ENCODE measurements at regions not wholly inside any gene's neighbourhood (a gene's known extent, or its start where the extent isn't known, plus 50 kb on each side); places are given as distances from the start of the nearest gene placed in this dataset.
A peak's percentile ranks its signal among the peaks of the same experiment; 100 is the strongest.
"Not testable (repeated sequence)": the region's sequence is repeated elsewhere in the genome, so short reads cannot be mapped to it uniquely, and the experiment has no call there.

DNA sequence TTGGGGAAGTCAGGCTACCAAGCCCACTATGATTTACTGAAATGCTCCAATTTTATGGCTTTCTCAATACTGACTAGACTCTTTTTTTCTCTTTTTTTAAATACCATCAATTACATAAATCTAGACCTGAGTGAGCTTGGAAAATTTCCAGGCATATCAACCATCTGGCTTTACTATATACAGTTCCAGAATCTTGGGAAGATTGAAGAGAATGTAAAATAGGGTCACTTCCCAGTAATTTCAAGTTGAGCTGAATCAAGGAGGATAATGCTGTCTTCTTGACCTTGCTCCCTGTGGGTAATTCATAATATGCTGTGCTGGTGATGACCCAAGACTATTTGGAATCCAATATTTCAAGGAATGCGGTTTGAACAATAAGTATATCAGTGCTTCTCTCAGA is 108.1 kb downstream of the MAP3K21 start:
- no peak for DNase-seq

DNA sequence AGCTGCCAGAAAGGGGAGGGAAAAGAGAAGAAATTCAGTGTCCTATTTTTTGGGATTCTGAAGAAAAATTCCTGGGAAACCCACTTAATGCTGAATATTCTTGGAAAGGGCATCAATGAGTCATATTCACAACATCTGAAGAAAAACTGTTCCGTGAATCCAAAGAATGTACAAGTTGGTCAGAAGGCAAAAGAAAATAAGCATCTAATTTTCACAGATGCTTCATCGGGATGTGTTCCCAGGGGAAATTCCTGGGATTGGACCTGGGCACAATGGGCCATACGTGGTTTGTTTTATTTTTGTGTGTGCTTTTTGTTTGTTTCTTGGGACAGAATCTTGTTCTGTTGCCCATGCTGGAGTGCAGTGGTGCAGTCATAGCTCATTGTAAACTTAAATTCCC is 112.2 kb downstream of the MAP3K21 start:
- no peak for DNase-seq

DNA sequence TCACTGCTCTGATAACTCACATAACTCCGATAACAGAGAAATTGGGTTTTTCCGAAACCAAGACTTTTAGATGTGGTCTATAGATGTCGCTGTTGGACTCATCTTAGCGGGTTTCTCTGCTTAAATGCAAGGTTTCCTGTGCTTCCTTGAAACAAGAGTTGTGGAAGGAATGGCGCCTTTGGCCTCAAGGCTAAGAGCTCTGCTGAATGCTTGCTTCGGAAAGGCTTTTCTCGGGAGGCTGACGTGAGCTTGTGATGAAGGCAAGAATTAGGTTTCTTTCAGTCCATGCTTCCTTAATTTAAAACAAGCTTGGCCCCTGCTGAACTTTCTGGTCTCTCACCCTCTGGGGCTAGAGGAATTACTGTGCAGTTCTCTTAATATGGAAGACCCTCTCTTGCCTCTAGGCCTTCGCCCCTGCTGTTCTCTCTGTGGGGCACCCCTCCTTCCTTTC is 113.5 kb downstream of the MAP3K21 start:
- DNase-seq: peak; percentile 36

DNA sequence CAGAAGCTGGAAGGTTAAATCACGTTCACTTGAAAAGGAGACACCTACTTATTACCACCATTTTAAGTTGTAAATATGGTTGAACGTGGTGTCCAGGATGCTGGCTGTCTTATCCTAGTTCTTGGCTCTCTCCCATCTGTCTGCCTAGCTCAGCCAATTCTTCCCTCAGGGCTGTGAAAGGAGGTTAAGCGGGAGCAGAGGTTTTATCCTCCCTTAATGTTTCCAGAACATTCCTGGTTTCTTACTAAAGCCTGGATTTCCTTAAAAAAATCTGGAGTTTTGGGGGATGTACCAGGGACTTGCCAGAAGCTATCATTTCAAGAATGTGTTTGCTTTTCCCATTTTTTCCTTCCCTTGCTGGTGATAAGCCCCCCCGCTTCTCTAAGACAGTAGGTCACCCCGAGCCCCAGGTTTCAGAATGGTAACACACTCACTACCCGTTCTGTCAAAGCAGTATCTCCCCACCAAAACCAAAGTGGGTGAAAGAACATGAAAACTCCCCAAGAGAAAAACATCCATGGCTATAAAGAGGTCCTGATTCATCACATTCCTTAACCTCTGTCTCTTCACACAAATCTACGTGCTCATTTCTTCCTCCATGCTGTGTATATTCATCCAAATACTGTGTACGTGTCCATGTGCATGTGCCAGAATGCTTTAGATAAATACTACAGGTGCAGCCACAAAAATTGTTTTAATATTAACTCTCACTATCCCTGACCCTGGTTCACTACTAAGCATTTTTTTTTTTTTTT is 114.7 kb downstream of the MAP3K21 start:
- no peak for DNase-seq

DNA sequence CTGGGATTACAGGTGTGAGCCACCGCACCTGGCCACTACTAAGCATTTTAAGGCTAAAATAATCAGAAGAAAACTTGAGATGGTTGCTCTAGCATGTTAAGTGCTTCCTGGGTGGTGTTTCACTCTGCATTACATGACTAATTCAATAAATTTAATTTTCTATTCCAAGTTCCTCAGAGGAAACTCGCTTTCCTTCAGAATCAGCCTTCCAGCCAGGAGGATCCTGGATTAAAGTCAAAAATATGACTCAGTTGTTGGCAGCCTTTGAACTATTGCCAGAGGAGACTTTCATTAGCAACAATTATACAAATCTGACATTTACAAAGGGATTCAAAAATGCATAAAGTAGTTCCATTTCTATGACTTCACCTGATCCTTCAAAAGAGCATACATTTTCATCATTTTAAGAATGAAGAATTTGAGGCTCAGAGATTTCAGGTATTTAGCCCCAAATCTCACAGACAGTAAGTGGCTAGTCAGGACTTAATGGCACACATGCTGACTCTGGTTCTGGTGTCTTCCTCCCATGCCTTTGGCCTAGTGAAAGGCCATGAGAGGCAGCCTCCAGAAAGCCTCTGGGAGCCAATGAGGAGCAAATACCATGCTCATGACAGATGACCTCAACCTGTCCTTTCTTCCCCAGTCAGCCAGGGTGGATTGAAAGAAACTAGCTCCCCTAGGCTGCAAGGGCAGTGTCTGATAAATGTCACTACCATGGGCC is 115.7 kb downstream of the MAP3K21 start:
- no peak for DNase-seq

DNA sequence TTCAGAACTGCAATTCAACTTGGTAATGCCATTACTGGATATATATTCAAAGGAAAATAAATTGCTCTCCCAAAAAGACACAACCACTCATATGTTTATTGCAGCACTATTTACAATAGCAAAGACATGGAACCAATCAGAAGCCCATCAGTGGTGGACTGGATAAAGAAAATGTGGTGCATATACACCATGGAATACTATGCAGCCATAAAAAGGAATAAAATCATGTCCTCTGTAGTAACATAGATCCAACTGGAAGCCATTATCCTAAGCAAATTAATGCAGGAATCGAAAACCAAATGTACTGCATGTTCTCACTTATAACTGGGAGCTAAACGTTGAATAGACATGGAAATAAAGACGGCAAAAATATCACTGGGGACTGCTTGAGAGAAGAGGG is 117.0 kb downstream of the MAP3K21 start:
- no peak for DNase-seq

DNA sequence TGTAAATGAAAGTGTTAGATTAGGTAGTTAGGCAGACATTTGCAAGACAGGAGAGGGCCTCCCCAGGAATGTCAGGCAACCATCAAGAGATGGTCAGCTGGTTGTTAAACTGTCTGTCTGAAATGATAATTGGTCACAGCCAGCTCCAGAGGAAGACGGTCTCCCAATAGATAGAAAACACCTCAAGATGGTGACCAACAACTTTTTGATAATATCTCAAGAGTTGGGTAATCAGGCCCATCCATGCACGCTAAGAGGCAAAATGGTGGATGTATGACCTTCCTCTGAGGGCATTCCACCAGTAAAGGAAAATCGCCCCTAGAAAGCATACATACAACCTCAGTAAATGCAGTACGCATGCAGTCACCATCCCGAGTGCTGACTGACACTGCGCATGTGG is 118.2 kb downstream of the MAP3K21 start:
- no peak for DNase-seq

DNA sequence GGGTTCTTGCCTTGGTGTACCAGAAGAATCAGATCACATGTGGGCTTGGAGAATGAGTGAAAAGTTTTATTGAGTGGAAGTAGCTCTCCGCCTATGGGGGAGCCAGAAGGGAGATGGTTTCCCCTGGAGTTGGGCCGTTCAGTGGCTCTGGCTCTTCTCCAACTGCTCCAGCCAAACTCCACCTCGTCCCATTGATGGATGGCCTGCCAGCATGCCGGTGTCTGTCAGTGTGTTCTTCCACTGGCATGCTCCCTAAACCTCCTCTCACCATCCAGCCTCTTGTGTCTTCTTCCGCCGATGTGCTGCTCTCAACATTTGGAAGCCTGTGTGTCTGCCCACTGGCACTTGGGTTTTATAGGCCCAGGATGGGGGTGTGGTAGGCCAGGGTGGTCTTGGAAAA is 119.4 kb downstream of the MAP3K21 start:
- no peak for DNase-seq

DNA sequence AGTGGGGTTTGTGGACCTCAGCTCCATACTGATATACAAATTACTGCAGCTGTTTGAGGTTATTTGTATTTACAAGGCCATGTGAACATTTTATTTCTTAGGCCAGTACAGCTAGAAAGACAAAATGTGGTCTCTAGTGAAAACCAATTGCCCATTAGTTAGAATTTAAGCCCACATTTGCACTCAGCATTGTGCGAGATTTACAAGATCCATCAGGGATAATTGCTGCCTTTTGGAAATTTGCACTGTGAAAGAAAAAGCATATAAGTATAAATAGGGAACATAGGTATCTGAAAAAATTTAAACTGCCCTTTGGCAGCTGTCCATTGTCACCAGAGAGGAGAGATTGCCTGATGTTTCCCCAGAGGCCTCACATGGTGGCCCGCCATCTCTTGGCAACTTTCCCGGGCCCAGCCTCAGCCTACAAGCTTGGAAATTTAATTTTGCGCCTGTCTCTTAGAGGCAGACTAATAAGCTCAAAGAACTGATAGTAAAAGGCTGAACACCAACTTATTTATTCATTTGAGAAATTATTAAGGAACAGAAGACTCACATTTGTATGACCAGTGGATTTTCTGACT is 120.7 kb downstream of the MAP3K21 start:
- DNase-seq: no peak

DNA sequence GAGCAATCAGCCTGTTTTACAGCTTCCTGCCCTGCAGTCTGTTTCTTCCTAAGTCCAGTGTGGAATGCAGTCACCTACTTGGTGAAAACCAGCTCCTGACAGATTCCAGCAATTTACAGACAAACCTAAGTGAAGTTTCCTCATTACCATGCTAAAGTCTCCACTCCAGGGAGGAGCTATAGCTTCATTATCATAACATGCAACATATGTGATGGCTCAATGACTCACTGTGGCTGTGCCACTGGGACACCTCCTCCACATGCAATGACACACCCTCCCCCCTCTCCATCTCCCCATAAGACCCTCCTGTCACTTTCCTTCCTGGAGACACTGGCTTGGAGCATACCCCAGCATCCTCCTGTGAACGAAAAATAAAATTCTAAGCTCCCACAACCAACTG is 125.2 kb downstream of the MAP3K21 start:
- no peak for DNase-seq

DNA sequence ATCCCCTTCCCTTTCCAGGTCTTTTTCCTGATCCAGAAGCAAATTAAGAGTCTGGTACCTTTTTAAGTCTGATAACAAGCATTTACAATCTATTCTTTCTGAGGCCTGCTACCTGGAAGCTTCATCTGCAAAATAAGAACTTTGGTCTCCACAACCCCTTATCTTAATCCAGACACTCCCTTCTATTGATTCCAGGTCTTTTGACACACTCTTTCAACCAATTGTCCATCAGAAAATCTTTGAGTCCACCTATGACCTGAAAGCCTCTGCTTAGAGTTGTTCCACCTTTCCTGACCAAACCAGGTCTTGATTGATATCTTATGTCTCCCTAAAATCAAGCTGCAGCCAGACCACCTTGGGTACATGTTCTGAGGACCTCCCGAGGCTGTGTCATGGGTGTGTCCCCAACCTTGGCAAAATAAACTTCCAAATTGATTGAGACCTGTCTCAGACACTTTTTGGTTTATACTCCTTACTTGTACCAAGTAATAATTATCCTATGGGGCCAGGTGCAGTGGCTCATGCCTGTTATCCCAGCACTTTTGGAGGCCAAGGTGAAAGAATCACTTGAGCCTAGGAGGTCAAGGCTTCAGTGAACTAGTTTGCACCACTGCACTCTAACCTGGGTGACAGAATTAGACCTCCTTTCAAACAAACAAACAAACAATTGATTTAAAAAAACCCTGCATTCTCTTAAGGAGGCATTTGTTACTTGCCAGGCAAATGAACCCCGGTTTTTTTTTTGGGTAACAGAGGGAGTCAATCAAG is 126.1 kb downstream of the MAP3K21 start:
- DNase-seq: no peak

DNA sequence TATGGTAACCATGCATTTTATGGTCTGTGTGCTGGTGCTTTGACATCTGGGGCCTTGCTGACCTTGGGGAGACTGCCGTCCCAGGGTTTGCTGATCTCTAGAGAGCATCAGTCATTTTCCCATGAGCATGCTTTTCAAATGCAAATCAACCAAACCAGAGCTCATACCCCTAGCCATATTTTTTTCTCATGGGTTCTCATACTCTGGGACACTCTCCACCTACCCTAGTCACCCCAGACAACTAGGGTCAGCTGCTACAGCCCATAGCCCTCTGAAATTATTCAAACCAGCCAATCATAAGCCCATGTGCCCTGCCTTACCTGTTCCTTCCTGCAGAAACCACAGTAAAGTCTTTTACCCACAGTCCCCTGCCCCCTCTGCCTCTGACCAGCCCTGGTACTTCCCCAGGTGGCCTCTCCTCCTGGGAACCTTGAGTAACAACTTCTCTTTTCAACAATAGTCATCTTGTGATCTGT is 132.0 kb downstream of the MAP3K21 start:
- DNase-seq: no peak

DNA sequence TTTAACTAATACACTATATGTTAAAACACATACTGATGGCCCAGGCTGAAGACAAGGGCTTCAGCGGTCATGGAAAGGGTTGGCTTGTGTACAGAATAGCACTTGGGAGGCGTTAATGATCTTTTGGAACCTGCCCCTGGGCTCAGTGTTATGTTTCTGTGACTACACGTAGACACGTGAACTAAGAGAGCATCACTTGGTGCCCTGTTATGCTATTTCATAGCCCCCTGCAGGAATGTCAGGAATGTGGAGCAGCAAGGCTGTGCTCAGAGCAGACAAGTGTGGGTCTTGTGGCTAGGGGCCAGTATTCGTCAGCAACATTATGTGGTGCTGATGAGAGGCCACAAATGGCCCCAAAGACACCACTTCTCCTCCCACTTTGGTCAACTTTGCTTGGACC is 132.4 kb downstream of the MAP3K21 start:
- DNase-seq: no peak

DNA sequence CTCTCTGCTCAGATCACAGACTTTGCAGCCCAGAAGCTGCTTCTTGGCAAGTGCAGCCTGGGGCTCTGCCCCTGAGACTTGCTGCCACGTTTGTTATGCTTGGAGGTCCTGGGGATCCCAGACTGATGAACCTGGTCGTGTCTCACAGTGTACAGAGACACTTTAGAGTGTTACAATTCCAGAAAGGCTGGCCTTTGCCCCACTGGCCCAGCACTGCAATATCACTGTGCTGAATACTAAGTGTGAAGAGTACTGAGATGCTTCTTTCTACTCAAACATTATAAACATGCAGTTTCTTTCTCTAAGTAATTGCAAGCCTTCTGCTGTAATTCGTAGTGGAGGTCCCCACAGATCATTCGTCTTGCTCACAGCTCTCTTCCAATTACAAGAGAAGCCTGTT is 133.2 kb downstream of the MAP3K21 start:
- DNase-seq: no peak

DNA sequence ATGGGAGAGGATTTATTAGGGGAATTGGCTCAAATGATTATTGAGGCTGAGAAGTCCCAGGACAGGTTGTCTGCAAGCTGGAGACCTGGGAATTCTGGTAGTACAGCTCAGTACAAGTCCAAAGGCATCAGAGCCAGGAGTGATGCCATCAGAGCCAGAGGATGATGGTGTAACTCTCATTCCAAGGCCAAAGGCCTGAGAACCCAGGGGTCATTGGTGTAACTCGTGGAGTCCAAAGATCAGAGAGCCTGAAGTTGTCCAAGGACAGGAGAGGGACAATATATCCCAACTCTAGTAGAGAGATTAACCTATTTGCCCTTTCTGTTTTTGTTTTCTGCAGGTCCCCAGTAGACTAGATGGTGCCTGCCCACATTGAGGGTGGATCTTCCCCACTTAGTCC is 134.3 kb downstream of the MAP3K21 start:
- DNase-seq: no peak

DNA sequence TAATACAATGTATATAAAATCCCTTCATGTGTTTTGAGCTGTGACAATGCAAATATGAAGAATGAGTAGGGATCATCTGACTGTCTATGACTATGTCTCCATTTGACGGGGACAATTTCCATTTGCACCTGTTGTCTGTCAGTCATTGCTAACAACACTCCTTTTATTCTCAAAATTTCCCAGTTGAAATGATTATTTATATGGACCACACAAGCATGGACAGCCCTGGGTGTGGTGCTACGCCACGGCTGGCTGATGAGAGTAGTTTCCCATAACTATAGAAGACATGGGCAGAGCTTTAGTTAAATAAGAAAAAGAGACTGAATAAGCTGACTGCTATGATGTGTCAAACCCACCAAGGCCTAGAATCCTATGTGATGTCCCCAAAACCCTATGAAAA is 135.8 kb downstream of the MAP3K21 start:
- DNase-seq: no peak

DNA sequence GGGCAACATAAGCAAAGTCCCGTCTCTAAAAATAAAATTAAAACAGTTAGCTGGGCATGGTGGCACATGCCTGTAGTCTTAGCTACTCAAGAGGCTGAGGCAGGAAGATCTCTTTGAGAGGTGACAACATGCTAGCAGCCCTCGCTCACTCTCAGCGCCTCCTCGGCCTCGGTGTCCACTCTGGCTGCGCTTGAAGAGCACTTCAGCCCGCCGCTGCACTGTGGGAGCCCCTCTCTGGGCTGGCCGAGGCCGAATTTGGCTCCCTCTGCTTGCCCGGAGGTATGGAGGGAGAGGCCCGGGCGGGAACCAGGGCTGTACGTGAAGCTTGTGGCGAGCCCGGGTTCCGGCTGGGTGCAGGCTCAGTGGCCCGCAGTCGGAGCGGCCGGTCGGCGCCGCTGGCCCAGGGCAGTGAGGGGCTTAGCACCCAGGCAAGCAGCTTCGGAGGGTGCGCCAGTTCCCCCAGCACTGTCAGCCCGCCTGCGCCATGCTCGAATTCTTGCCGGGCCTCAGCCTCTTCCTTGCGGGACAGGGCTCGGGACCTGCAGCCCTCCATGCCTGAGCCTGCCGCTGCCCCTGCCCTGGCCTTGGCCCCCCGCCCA is 138.3 kb downstream of the MAP3K21 start:
- DNase-seq: no peak

DNA sequence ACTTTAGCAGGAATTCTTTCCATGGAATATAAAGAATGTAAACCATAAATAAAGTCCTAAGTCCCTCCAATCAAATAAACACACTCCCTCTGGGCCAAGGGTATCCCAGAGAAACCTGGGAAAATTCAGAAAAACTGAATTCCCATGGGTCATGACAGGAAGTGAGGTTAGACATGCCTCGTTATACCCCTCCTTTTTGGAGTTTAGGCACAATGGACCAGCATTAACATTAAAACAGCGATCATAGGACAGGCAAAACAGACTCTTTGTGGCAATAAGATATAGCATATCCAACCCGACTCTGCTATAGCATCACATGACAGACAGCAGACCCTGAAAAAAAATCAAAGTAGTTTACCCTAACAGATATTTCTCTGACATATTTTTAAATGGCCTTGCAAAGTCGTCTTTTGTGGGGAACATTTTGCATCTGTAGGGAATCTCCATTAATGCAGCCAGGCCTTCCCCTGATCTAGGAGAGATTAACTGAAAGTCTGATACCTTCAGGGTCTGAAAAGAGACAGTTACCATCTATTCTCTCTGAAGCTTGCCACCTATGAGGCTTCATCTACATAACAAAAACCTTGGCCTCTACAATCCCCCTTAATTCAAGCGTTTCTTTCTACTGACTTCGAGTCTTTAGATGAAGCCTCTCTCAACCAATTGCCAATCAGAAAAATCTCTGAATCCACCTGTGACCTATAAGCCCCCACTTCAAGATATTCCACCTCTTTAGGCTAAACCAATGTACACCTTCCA is 143.0 kb upstream of the KCNK1 start:
- DNase-seq: no peak

DNA sequence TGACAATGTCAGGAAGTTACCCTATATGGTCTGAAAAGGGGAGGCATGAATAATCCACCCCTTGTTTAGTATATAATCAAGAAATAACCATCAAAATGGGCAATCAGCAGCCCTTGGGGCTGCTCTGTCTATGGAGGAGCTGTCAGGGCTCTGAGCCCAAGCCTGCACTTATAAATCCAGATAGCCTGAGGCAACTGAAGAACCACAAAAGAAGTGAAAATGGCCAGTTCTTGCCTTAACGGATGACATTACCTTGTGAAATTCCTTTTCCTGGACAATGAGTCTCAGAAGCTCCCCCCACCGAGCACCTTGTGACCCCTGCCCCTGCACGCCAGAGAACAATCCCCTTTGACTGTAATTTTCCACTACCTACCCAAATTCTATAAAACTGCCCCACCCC is 142.1 kb upstream of the KCNK1 start:
- DNase-seq: not testable (repeated sequence)

DNA sequence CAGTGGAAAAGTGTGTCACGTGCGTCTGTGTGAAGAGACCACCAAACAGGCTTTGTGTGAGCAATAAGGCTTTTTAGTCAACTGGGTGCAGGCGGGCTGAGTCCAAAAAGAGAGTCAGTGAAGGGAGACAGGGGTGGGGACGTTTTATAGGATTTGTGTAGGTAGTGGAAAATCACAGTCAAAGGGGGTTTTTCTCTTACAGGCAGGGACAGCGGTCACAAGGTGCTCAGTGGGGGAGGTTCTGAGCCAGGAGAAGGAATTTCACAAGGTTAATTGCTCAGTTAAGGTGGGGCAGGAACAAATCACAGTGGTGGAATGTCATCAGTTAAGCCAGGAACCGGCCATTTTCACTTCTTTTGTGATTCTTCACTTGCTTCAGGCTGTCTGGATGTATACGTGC is 141.1 kb upstream of the KCNK1 start:
- DNase-seq: not testable (repeated sequence)

DNA sequence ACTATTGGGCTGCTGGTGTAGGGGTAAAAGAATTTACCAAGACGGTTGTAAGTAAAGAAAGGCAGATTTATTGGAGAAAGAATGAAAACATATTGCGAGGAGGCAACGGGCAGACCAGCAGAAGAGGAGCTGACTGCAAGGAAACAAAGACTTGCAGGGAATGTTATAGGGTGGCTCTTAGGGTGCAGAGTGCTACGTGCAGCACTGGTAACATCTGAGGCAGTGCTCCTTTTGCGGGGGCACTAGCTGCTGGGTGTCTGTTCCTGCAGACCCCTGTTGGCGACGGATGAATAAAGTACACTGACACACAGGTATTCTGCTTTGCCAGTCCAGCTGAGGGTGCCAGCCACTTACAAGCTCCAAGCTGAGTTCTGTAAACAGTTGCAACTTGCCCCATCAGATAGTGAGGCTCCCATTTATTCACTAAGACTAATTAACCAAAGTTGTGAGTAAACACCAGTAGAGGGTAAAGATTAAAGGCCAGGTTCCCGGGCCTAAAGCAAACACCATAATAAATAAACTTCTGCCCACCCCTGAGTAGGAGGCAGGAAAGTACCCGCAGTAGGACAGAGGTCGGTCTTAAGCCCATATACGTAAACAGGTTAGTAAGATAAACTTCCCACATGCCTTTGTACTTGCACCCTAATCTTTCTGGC is 140.2 kb upstream of the KCNK1 start:
- DNase-seq: no peak

DNA sequence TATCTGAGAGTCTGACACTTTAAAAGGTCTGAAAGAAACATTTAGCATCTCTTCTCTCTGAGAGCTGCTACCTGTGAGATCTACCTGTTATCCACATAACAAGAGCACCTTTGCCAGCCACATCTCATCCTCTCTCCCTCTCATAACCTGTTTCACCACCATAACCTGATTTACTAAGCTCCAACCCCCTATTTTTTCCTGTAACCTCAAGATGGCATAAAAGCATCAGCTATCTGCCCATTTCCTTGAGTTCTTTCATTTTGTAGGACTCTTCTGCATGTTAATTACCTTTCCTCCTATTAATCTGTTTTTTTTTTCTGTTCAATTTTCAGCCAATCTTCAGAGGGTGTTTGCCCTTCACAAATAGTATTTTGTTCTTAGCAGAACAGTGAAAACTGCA is 136.5 kb upstream of the KCNK1 start:
- no peak for DNase-seq
